Ascending aorta (tissue), 2 donors: ENCODE measurements at regions not wholly inside any gene's neighbourhood (a gene's known extent, or its start where the extent isn't known, plus 50 kb on each side); places are given as distances from the start of the nearest gene placed in this dataset.

ENCODE experiments used
- DNase-seq, 2 donors: peaks; one replicate each; pipeline ENCODE4 v3.0.0-alpha.2; 2019; ENCODE audit warnings: low spot score in 2 of 2
- H3K27ac ChIP-seq, 2 donors: fragments of 200-600 bp; sonication (generic); one replicate each; pipeline ENCODE4 v1.5.1; 2016 to 2017; ENCODE audit warnings: mild to moderate bottlenecking in 1 of 2
- H3K27me3 ChIP-seq: fragments of 200-600 bp; sonication (generic); one replicate; pipeline ENCODE4 v1.5.1; 2017
- H3K36me3 ChIP-seq, 2 donors: fragments of 200-600 bp; sonication (generic); one replicate each; pipeline ENCODE4 v1.5.1; 2016
- H3K4me1 ChIP-seq, 2 donors: fragments of 200-600 bp; sonication (generic); one replicate each; pipeline ENCODE4 v1.5.1; 2016 to 2017; ENCODE audit warnings: mild to moderate bottlenecking in 1 of 2
- H3K4me3 ChIP-seq, 2 donors: fragments of 200-600 bp; sonication (generic); one replicate each; pipeline ENCODE4 v1.5.1; 2016 to 2017; ENCODE audit warnings: mild to moderate bottlenecking in 1 of 2
- H3K9me3 ChIP-seq, 2 donors: fragments of 200-600 bp; sonication (generic); one replicate each; pipeline ENCODE4 v1.5.1; 2016
- intact Hi-C: fragments of 100-400 bp; cut with DNase I; formaldehyde crosslinking; loops from one replicate; pipeline ENCODE4 v1.15.1; 2023
- TF ChIP-seq, protein P1 (sequence below), 3 experiments: fragments of 200-600 bp in 2 of 3; fragments of 450-650 bp in 1 of 3; sonication (generic) in 2 of 3; IDR thresholded peaks; one replicate each; pipeline ENCODE4 v1.5.1; 2016 to 2019; ENCODE audit warnings: antibody characterized with exemption in 3 of 3, mild to moderate bottlenecking in 1 of 3, moderate library complexity in 1 of 3

DNA sequence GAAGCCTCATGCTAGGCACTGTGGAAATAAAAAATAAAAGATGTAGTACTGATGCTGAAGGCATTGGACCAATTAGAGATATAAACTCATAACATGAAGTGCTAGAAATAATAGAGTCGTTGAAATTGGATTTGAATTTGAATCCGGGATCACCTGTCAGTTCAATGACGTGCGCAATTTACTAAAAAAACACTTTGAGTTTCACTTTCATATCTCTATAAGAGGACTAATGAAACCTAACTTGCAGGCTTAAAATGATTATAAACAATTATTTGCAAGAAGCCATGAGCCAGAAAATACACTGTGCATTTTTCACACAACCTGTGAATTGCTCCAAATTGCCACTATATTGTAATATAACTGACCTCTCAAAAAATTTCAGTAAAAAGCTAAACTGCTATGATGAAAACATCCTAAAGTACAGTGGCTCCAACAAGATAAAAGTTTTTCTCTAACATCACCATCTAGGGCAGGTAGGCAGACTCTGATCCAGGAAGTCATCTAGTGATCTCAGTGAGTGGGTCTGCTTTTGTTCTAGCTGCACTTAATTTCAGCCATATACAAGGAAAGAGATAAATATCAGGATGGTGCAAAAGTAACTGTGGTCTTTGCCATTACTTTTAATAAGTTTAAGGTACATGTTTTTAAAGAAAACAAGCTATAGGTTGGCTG lies 440.2 kb downstream of the CNTN6 start:
- Histone ChIP-seq H3K27me3 (no peaks in the 10 kb centered on the region), H3K27ac (no peak overlapping the region), H3K36me3 (no peaks in the 10 kb centered on the region), H3K4me3 (no peak overlapping the region), H3K4me1 (no peaks in the 10 kb centered on the region), H3K9me3 (no peaks in the 10 kb centered on the region)
- no peak for DNase-seq
- TF ChIP-seq, protein P1, sequence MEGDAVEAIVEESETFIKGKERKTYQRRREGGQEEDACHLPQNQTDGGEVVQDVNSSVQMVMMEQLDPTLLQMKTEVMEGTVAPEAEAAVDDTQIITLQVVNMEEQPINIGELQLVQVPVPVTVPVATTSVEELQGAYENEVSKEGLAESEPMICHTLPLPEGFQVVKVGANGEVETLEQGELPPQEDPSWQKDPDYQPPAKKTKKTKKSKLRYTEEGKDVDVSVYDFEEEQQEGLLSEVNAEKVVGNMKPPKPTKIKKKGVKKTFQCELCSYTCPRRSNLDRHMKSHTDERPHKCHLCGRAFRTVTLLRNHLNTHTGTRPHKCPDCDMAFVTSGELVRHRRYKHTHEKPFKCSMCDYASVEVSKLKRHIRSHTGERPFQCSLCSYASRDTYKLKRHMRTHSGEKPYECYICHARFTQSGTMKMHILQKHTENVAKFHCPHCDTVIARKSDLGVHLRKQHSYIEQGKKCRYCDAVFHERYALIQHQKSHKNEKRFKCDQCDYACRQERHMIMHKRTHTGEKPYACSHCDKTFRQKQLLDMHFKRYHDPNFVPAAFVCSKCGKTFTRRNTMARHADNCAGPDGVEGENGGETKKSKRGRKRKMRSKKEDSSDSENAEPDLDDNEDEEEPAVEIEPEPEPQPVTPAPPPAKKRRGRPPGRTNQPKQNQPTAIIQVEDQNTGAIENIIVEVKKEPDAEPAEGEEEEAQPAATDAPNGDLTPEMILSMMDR (IDR thresholded peaks at IDR 0.05), result no peak
- intact Hi-C loops, result no loop called here

DNA sequence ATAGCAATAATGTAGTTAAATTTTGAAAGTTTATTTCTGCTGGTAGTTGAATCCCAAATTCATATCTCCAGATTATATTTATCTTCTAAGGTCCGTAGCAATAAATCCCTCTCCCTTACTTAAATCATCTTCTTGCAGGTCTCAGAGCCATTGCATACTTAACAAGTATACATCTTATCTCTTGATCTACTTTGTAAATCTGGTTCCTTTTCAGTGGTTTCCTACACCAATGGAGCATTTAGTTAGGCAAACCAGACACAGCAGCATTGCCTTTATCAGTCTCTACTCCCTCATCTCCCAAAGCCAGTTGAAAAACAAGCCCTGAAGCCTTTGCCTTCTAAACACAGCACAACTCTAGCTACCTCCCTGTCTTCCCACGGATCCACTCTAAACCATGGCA lies 440.9 kb downstream of the CNTN6 start:
- Histone ChIP-seq H3K36me3 (no peaks in the 10 kb centered on the region), H3K9me3 (no peaks in the 10 kb centered on the region), H3K4me3 (no peak overlapping the region), H3K27me3 (no peaks in the 10 kb centered on the region), H3K4me1 (no peaks in the 10 kb centered on the region), H3K27ac (no peak overlapping the region)
- intact Hi-C loops, result no loop called here
- DNase-seq, result no peak
- TF ChIP-seq, protein P1 (IDR thresholded peaks at IDR 0.05), result no peak

DNA sequence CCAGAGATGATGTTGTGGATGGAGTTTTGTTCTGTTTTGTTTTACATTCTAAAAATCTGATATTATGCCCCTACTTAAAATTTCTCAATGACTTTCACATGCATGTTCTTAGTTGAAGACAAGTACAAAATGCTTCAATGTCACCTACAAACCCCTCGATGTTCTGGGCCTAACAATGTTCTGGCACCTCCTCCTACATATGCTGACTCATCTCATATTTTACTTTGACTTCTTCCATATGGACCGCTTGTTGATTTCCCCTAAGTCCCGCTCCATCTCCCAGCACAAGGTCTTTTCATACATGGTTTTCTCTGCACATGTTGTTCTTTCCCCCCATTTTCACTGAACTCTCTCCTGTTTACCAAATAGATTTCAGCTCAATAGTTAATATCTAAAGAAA lies 441.4 kb downstream of the CNTN6 start:
- Histone ChIP-seq H3K36me3 (no peaks in the 10 kb centered on the region), H3K4me1 (no peaks in the 10 kb centered on the region), H3K9me3 (no peaks in the 10 kb centered on the region), H3K4me3 (no peak overlapping the region), H3K27ac (no peak overlapping the region), H3K27me3 (no peaks in the 10 kb centered on the region)
- intact Hi-C loops, result no loop called here
- no peak for DNase-seq
- TF ChIP-seq, protein P1 (IDR thresholded peaks at IDR 0.05), result no peak

DNA sequence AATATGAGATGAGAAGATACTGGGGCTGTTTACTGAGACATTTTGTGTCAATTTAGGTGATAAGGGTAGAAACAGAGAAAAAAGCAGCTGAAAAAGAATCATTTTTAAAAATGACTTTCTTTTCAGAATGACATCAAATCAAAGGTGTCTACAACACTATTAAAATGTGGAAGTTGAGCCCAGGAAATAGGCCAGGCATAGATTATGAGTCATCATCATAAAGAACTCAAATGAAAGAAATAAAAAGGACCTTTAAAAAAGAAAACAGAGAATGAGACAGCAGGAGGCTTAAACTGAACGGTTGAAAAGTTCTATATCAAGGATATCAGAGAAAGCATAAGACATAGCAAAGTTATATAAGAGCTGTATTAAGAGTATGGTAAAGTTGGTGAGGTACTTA lies 442.5 kb downstream of the CNTN6 start:
- Histone ChIP-seq H3K27ac (no peak overlapping the region), H3K4me1 (no peaks in the 10 kb centered on the region), H3K4me3 (no peak overlapping the region), H3K9me3 (no peaks in the 10 kb centered on the region), H3K27me3 (no peaks in the 10 kb centered on the region), H3K36me3 (no peaks in the 10 kb centered on the region)
- no peak for DNase-seq
- intact Hi-C loops, result no loop called here
- TF ChIP-seq, protein P1 (IDR thresholded peaks at IDR 0.05), result no peak

DNA sequence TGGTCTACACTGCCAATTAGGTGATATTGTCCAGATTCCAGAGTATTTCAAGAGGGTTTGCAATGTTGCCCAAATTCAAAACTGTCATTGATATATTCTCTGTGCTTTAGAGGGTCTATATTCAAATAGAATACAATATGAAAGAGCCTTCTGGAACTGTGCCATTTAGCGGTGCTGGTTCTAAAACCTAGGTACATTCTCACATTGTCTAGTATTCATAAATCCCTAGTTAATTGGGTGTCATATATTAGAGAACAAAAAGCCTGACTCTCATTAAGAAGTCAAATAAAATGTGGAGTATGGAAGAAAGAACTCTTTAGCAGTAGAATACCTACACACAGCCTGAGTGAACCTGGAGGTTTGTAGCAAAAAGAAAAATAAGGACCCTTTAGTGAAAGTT lies 447.9 kb downstream of the CNTN6 start:
- intact Hi-C loops, result no loop called here
- Histone ChIP-seq H3K36me3 (no peaks in the 10 kb centered on the region), H3K27ac (no peak overlapping the region), H3K4me1 (no peaks in the 10 kb centered on the region), H3K9me3 (no peaks in the 10 kb centered on the region), H3K27me3 (no peaks in the 10 kb centered on the region), H3K4me3 (no peak overlapping the region)
- no peak for DNase-seq
- TF ChIP-seq, protein P1 (IDR thresholded peaks at IDR 0.05), result no peak

DNA sequence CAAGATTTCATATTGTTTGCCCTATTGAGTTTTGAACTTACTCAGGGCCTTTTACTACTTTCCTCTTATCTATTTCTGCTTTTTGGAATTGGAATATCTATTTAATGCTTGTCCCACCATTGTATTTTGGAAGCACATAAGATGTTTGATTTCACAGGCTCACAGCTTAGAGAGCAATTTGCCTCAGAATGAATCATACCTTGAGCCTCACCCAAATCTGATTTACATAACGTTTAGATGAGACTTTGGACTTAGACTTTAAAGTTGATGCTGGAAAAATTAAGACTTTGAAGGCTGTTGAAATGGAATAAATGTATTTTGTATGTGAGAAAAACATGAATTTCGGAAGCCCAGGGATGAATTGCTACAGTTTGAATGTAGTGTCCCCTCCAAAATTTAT lies 458.9 kb downstream of the CNTN6 start:
- Histone ChIP-seq H3K27ac (no peak overlapping the region), H3K27me3 (no peaks in the 10 kb centered on the region), H3K9me3 (no peaks in the 10 kb centered on the region), H3K36me3 (no peaks in the 10 kb centered on the region), H3K4me1 (no peaks in the 10 kb centered on the region), H3K4me3 (no peak overlapping the region)
- intact Hi-C loops, result no loop called here
- TF ChIP-seq, protein P1 (IDR thresholded peaks at IDR 0.05), result no peak
- DNase-seq, result no peak
